DND-41 (cell line): ENCODE measurements at regions not wholly inside any gene's neighbourhood (a gene's known extent, or its start where the extent isn't known, plus 50 kb on each side); places are given as distances from the start of the nearest gene placed in this dataset.

Source experiments
- ATAC-seq: fragments of 200-7000 bp; cut with Tn5 transposase; 3 replicates; pipeline ENCODE4 v1.9.1; 2021; ENCODE audit warnings: low read depth; ENCODE audit not compliant: insufficient read depth
- DNase-seq: peaks from one replicate; pipeline ENCODE4 v3.0.0-alpha.2; 2020
- H2AFZ ChIP-seq: 2 replicates; pipeline ENCODE4 v1.6.0; 2012; ENCODE audit warnings: low read depth, low read length
- H3K27ac ChIP-seq: 2 replicates; pipeline ENCODE4 v1.5.1; 2012; ENCODE audit warnings: low read length, inconsistent platforms
- H3K27me3 ChIP-seq: fragments of 200-600 bp; sonication (generic); 2 replicates; pipeline ENCODE4 v1.6.0; 2012; ENCODE audit warnings: low read length, mild to moderate bottlenecking, inconsistent platforms; ENCODE audit not compliant: insufficient read depth, poor library complexity
- H3K36me3 ChIP-seq: 2 replicates; pipeline ENCODE4 v1.5.1; 2012; ENCODE audit warnings: low read length, inconsistent platforms; ENCODE audit not compliant: insufficient read depth
- H3K4me1 ChIP-seq: 2 replicates; pipeline ENCODE4 v1.5.1; 2012; ENCODE audit warnings: mild to moderate bottlenecking, low read length; ENCODE audit not compliant: insufficient read depth
- H3K4me2 ChIP-seq: 2 replicates; pipeline ENCODE4 v1.6.0; 2012; ENCODE audit warnings: mild to moderate bottlenecking, moderate library complexity, low read length, inconsistent platforms; ENCODE audit not compliant: insufficient read depth
- H3K4me3 ChIP-seq, 2 experiments: fragments of 200-600 bp in 1 of 2; shearing (Covaris generic) in 1 of 2; 2 replicates each; pipeline ENCODE4 v1.5.1; 2012 to 2016; ENCODE audit warnings: inconsistent platforms in 2 of 2, low read length in 2 of 2, mild to moderate bottlenecking in 2 of 2, low read depth in 1 of 2, moderate library complexity in 1 of 2
- H3K79me2 ChIP-seq: 2 replicates; pipeline ENCODE4 v1.6.0; 2012; ENCODE audit warnings: low read length, inconsistent platforms; ENCODE audit not compliant: insufficient read depth
- H3K9ac ChIP-seq: 2 replicates; pipeline ENCODE4 v1.6.0; 2012; ENCODE audit warnings: low read depth, mild to moderate bottlenecking, inconsistent platforms, low read length, moderate library complexity
- H3K9me3 ChIP-seq: 2 replicates; pipeline ENCODE4 v1.5.1; 2012; ENCODE audit warnings: low read length, moderate library complexity, mild to moderate bottlenecking, inconsistent platforms; ENCODE audit not compliant: insufficient read depth, severe bottlenecking
- H4K20me1 ChIP-seq: 2 replicates; pipeline ENCODE4 v1.6.0; 2012; ENCODE audit warnings: low read length; ENCODE audit not compliant: insufficient read depth
- CTCF ChIP-seq: IDR thresholded peaks from 2 replicates; pipeline ENCODE4 v1.5.1; 2012; ENCODE audit warnings: borderline replicate concordance, low read length, moderate library complexity, mild to moderate bottlenecking; ENCODE audit not compliant: poor library complexity, severe bottlenecking; ENCODE audit errors: extremely low read depth
- EZH2 ChIP-seq: IDR thresholded peaks from 3 replicates; pipeline ENCODE4 v1.6.1; 2012; ENCODE audit warnings: borderline replicate concordance, low read depth, mild to moderate bottlenecking, moderate library complexity, low read length, inconsistent platforms; ENCODE audit not compliant: severe bottlenecking

- H4K20me1 ChIP-seq, result no peaks in the 10 kb centered on the region
- no peak for ATAC-seq
Observed at GRCh38 chr4:35399912-35400311, 844.4 kb downstream of the ARAP2 start.

GRCh38 chr4:35423104-35423503 is 821.2 kb downstream of the ARAP2 start:
- no peaks in the 10 kb centered on the region for H3K36me3 ChIP-seq

More at GRCh38 chr4:35399912-35400311, 844.4 kb downstream of the ARAP2 start:
- H3K4me3 ChIP-seq, result no peak overlapping the region
- H3K9me3 ChIP-seq, result no peaks in the 10 kb centered on the region
- H2AFZ ChIP-seq, result no peak overlapping the region
- H3K27me3 ChIP-seq, result no peaks in the 10 kb centered on the region
- DNase-seq, result no peak
- no peak overlapping the region for H3K9ac ChIP-seq
- H3K4me1 ChIP-seq, result no peaks in the 10 kb centered on the region
- H3K27ac ChIP-seq, result no peak overlapping the region
- no peak overlapping the region for H3K4me2 ChIP-seq
- TF ChIP-seq CTCF, result no peak
- TF ChIP-seq EZH2, result no peak
- no peaks in the 10 kb centered on the region for H3K36me3 ChIP-seq
- H3K79me2 ChIP-seq, result no peaks in the 10 kb centered on the region

GRCh38 chr4:35447474-35447873 is 796.8 kb downstream of the ARAP2 start:
- DNase-seq, result no peak
- Histone ChIP-seq H3K4me2 (no peak overlapping the region), H3K27ac (no peak overlapping the region), H2AFZ (no peak overlapping the region), H3K9me3 (peaks cover 2% of the 10 kb centered on the region), H3K4me1 (no peaks in the 10 kb centered on the region), H3K4me3 (no peak overlapping the region), H3K79me2 (no peaks in the 10 kb centered on the region), H3K9ac (no peak overlapping the region), H4K20me1 (no peaks in the 10 kb centered on the region), H3K27me3 (no peaks in the 10 kb centered on the region), H3K36me3 (no peaks in the 10 kb centered on the region)
- ATAC-seq, result no peak
- TF ChIP-seq EZH2, result no peak
- TF ChIP-seq CTCF, result no peak

More at GRCh38 chr4:35423104-35423503, 821.2 kb downstream of the ARAP2 start:
- no peak overlapping the region for H3K4me2 ChIP-seq
- H3K9me3 ChIP-seq, result no peaks in the 10 kb centered on the region
- H4K20me1 ChIP-seq, result no peaks in the 10 kb centered on the region
- H3K9ac ChIP-seq, result no peak overlapping the region
- H3K27ac ChIP-seq, result no peak overlapping the region
- no peak overlapping the region for H3K4me3 ChIP-seq
- H3K4me1 ChIP-seq, result no peaks in the 10 kb centered on the region
- TF ChIP-seq EZH2 (no peak), CTCF (no peak)
- H3K27me3 ChIP-seq, result no peaks in the 10 kb centered on the region
- H3K79me2 ChIP-seq, result no peaks in the 10 kb centered on the region
- no peak for ATAC-seq
- no peak for DNase-seq
- H2AFZ ChIP-seq, result no peak overlapping the region

GRCh38 chr4:35459045-35459444 is 785.3 kb downstream of the ARAP2 start:
- H2AFZ ChIP-seq, result no peak overlapping the region
- H3K9ac ChIP-seq, result no peak overlapping the region
- no peak overlapping the region for H3K4me3 ChIP-seq
- no peaks in the 10 kb centered on the region for H3K27me3 ChIP-seq
- no peak overlapping the region for H3K27ac ChIP-seq
- no peaks in the 10 kb centered on the region for H3K36me3 ChIP-seq
- TF ChIP-seq CTCF (no peak), EZH2 (no peak)
- no peaks in the 10 kb centered on the region for H3K4me1 ChIP-seq
- DNase-seq, result no peak
- H3K79me2 ChIP-seq, result no peaks in the 10 kb centered on the region
- peaks cover 3% of the 10 kb centered on the region for H3K9me3 ChIP-seq
- no peak for ATAC-seq
- no peaks in the 10 kb centered on the region for H4K20me1 ChIP-seq
- H3K4me2 ChIP-seq, result no peak overlapping the region
